BJ (cell line): ENCODE measurements at regions not wholly inside any gene's neighbourhood (a gene's known extent, or its start where the extent isn't known, plus 50 kb on each side); places are given as distances from the start of the nearest gene placed in this dataset.

Source experiments
- CTCF ChIA-PET: fragments of 350-600 bp; formaldehyde crosslinking; extraction: SDS; loops from one replicate; lab custom pipeline; 2021; ENCODE audit warnings: antibody characterized with exemption, inconsistent platforms; lab: Yijun Ruan, JAX
- POLR2A ChIA-PET: fragments of 300-600 bp; sonication (Branson Sonifier 250); formaldehyde crosslinking; extraction: SDS; loops from one replicate; lab custom pipeline; 2021; ENCODE audit warnings: antibody characterized with exemption; lab: Charles Lee
- DNase-seq: peaks from one replicate; pipeline ENCODE4 v3.0.0-alpha.2; 2011; ENCODE audit warnings: low read depth
- H3K27me3 ChIP-seq: 2 replicates; pipeline ENCODE4 v1.6.0; 2011; ENCODE audit warnings: low read length; ENCODE audit not compliant: control insufficient read depth, insufficient read depth
- H3K36me3 ChIP-seq: 2 replicates; pipeline ENCODE4 v1.5.1; 2011; ENCODE audit warnings: low read length; ENCODE audit not compliant: control insufficient read depth, insufficient read depth
- H3K4me3 ChIP-seq: 2 replicates; pipeline ENCODE4 v1.5.1; 2011; ENCODE audit warnings: low read depth, mild to moderate bottlenecking, control low read depth, low read length
- CTCF ChIP-seq: IDR thresholded peaks from 2 replicates; pipeline ENCODE4 v1.5.1; 2011; ENCODE audit warnings: low read depth, mild to moderate bottlenecking, control low read depth, inconsistent platforms, low read length, moderate library complexity; ENCODE audit not compliant: insufficient read depth

- H3K36me3 ChIP-seq, result no peaks in the 10 kb centered on the region
- ChIA-PET CTCF (interaction anchor here (0.6 kb wide), 1 partner anchor 23 kb away, joined by 3 read pairs; no protein-coding TSS in a partner anchor), POLR2A (interaction anchor here (0.6 kb wide), 1 partner anchor 148 kb away, joined by 4 read pairs; no protein-coding TSS in a partner anchor)
- no peak for DNase-seq
- TF ChIP-seq CTCF, result no peak
- H3K4me3 ChIP-seq, result no peak overlapping the region
- no peaks in the 10 kb centered on the region for H3K27me3 ChIP-seq
Measured at GRCh38 chr3:178169421-178169820, 366.8 kb upstream of the KCNMB2 start.

- no peaks in the 10 kb centered on the region for H3K27me3 ChIP-seq
- DNase-seq, result no peak
- ChIA-PET CTCF (no interaction called here), POLR2A (no interaction called here)
- H3K4me3 ChIP-seq, result no peak overlapping the region
- no peaks in the 10 kb centered on the region for H3K36me3 ChIP-seq
- no peak for TF ChIP-seq CTCF
Measured at GRCh38 chr3:178170698-178171535, 365.3 kb upstream of the KCNMB2 start.

GRCh38 chr3:178172121-178172520 lies 364.1 kb upstream of the KCNMB2 start:
- DNase-seq, result no peak
- H3K36me3 ChIP-seq, result no peaks in the 10 kb centered on the region
- H3K4me3 ChIP-seq, result no peak overlapping the region
- ChIA-PET POLR2A (no interaction called here), CTCF (interaction anchor here (0.6 kb wide), 1 partner anchor 1628 kb away, joined by 3 read pairs; no protein-coding TSS in a partner anchor)
- no peaks in the 10 kb centered on the region for H3K27me3 ChIP-seq
- TF ChIP-seq CTCF, result no peak

GRCh38 chr3:178174201-178174915 lies 361.9 kb upstream of the KCNMB2 start:
- no peak for DNase-seq
- Histone ChIP-seq H3K36me3 (no peaks in the 10 kb centered on the region), H3K27me3 (no peaks in the 10 kb centered on the region), H3K4me3 (no peak overlapping the region)
- TF ChIP-seq CTCF, result no peak
- CTCF ChIA-PET, result no interaction called here
- POLR2A ChIA-PET, result no interaction called here

- H3K4me3 ChIP-seq, result no peak overlapping the region
- no peaks in the 10 kb centered on the region for H3K36me3 ChIP-seq
- ChIA-PET CTCF (no interaction called here), POLR2A (interaction anchor here (0.6 kb wide), 1 partner anchor 89 kb away, joined by 3 read pairs; no protein-coding TSS in a partner anchor)
- no peak for TF ChIP-seq CTCF
- no peak for DNase-seq
- H3K27me3 ChIP-seq, result no peaks in the 10 kb centered on the region
Measured at GRCh38 chr3:178181088-178181487, 355.1 kb upstream of the KCNMB2 start.
